Skeletal muscle tissue (tissue), 3 donors: ENCODE measurements at regions not wholly inside any gene's neighbourhood (a gene's known extent, or its start where the extent isn't known, plus 50 kb on each side); places are given as distances from the start of the nearest gene placed in this dataset.
"Not testable (repeated sequence)": the region's sequence is repeated elsewhere in the genome, so short reads cannot be mapped to it uniquely, and the experiment has no call there.

Experiments
- H3K27ac ChIP-seq: one replicate; pipeline ENCODE4 v1.7.0; 2013; ENCODE audit warnings: mild to moderate bottlenecking, low read depth, low read length, inconsistent platforms
- H3K27me3 ChIP-seq, 3 donors: one replicate each; pipeline ENCODE4 v1.7.0; 2013; ENCODE audit warnings: low read length in 3 of 3; ENCODE audit not compliant: control insufficient read depth in 3 of 3, insufficient read depth in 3 of 3
- H3K36me3 ChIP-seq, 3 donors: one replicate each; pipeline ENCODE4 v1.7.0; 2013; ENCODE audit warnings: low read length in 3 of 3; ENCODE audit not compliant: control insufficient read depth in 3 of 3, insufficient read depth in 3 of 3
- H3K4me1 ChIP-seq, 3 donors: one replicate each; pipeline ENCODE4 v1.7.0; 2013; ENCODE audit warnings: low read length in 3 of 3, mild to moderate bottlenecking in 3 of 3; ENCODE audit not compliant: control insufficient read depth in 3 of 3, insufficient read depth in 3 of 3
- H3K4me3 ChIP-seq, 3 donors: one replicate each; pipeline ENCODE4 v1.7.0; 2013; ENCODE audit warnings: low read length in 3 of 3
- H3K9ac ChIP-seq, 3 donors: one replicate each; pipeline ENCODE4 v1.7.0; 2013; ENCODE audit warnings: low read length in 3 of 3, mild to moderate bottlenecking in 3 of 3, moderate library complexity in 2 of 3, low read depth in 1 of 3
- H3K9me3 ChIP-seq, 3 donors: one replicate each; pipeline ENCODE4 v1.7.0; 2013; ENCODE audit warnings: low read length in 3 of 3; ENCODE audit not compliant: control insufficient read depth in 3 of 3
- donor health status: Osteomylitis.

GRCh38 chr14:105614987-105615386 is 88.6 kb downstream of the TMEM121 start:
- not testable (repeated sequence) for H3K9ac ChIP-seq, H3K9me3 ChIP-seq, H3K4me3 ChIP-seq, H3K36me3 ChIP-seq, H3K4me1 ChIP-seq, H3K27ac ChIP-seq
- peaks cover 0 to 19% (median 12%) of the 10 kb centered on the region in 3 donors for H3K27me3 ChIP-seq

- not testable (repeated sequence) for H3K4me3 ChIP-seq, H3K27ac ChIP-seq, H3K9ac ChIP-seq, H3K9me3 ChIP-seq, H3K4me1 ChIP-seq, H3K36me3 ChIP-seq
- peaks cover 0 to 19% (median 12%) of the 10 kb centered on the region in 3 donors for H3K27me3 ChIP-seq
Measured at GRCh38 chr14:105615986-105616801, 89.8 kb downstream of the TMEM121 start.

GRCh38 chr14:105616802-105617192 is 90.4 kb downstream of the TMEM121 start:
- Histone ChIP-seq H3K27me3 (peaks cover 0 to 19% (median 12%) of the 10 kb centered on the region in 3 donors), H3K9me3 (peaks cover 0 to 6% (median 0%) of the 10 kb centered on the region in 3 donors), H3K36me3 (no peaks in the 10 kb centered on the region), H3K4me1 (peaks cover 0 to 3% (median 0%) of the 10 kb centered on the region in 3 donors), H3K4me3 (no peak overlapping the region), H3K9ac (no peak overlapping the region), H3K27ac (no peak overlapping the region)

GRCh38 chr14:105617201-105617777 is 90.9 kb downstream of the TMEM121 start:
- Histone ChIP-seq H3K4me3 (peak overlapping the region in 1 of 3 donors; percentile 35), H3K4me1 (peaks cover 0 to 3% (median 0%) of the 10 kb centered on the region in 3 donors), H3K9me3 (peaks cover 0 to 6% (median 0%) of the 10 kb centered on the region in 3 donors), H3K27me3 (peaks cover 0 to 19% (median 12%) of the 10 kb centered on the region in 3 donors), H3K36me3 (no peaks in the 10 kb centered on the region), H3K9ac (no peak overlapping the region), H3K27ac (no peak overlapping the region)

- H3K9me3 ChIP-seq, H3K36me3 ChIP-seq, H3K4me3 ChIP-seq, H3K9ac ChIP-seq, H3K4me1 ChIP-seq, H3K27ac ChIP-seq: not testable (repeated sequence)
- H3K27me3 ChIP-seq = peaks cover 0 to 22% (median 12%) of the 10 kb centered on the region in 3 donors
Measured at GRCh38 chr14:105617805-105618204, 91.4 kb downstream of the TMEM121 start.

- H3K9ac ChIP-seq, H3K4me3 ChIP-seq, H3K9me3 ChIP-seq, H3K27ac ChIP-seq, H3K36me3 ChIP-seq, H3K4me1 ChIP-seq: not testable (repeated sequence)
- H3K27me3 ChIP-seq = peaks cover 0 to 23% (median 12%) of the 10 kb centered on the region in 3 donors
Measured at GRCh38 chr14:105619324-105619723, 92.9 kb downstream of the TMEM121 start.

- H3K36me3 ChIP-seq, H3K4me3 ChIP-seq, H3K27ac ChIP-seq, H3K9me3 ChIP-seq, H3K4me1 ChIP-seq, H3K9ac ChIP-seq: not testable (repeated sequence)
- peaks cover 0 to 23% (median 12%) of the 10 kb centered on the region in 3 donors for H3K27me3 ChIP-seq
Measured at GRCh38 chr14:105620178-105620864, 93.9 kb downstream of the TMEM121 start.

- H3K27ac ChIP-seq, H3K9me3 ChIP-seq, H3K36me3 ChIP-seq, H3K4me3 ChIP-seq, H3K9ac ChIP-seq, H3K4me1 ChIP-seq: not testable (repeated sequence)
- H3K27me3 ChIP-seq = peaks cover 0 to 23% (median 12%) of the 10 kb centered on the region in 3 donors
Measured at GRCh38 chr14:105620865-105621471, 94.6 kb downstream of the TMEM121 start.

GRCh38 chr14:105621479-105622328 is 95.3 kb downstream of the TMEM121 start:
- Histone ChIP-seq H3K9ac (peak overlapping the region in 1 of 3 donors; percentile 40), H3K27me3 (peaks cover 0 to 16% (median 6%) of the 10 kb centered on the region in 3 donors)
- not testable (repeated sequence) for H3K9me3 ChIP-seq, H3K36me3 ChIP-seq, H3K4me1 ChIP-seq, H3K27ac ChIP-seq, H3K4me3 ChIP-seq
